Liver (tissue), 8 donors: ENCODE measurements at regions not wholly inside any gene's neighbourhood (a gene's known extent, or its start where the extent isn't known, plus 50 kb on each side); places are given as distances from the start of the nearest gene placed in this dataset.

Experiments used
- DNase-seq: peaks from one replicate; pipeline ENCODE4 v3.0.0-alpha.2; 2017; ENCODE audit warnings: low spot score
- H3K27ac ChIP-seq, 2 donors: one replicate each; pipeline ENCODE4 v1.7.0; 2013; ENCODE audit warnings: inconsistent platforms in 2 of 2, low read length in 2 of 2, control low read depth in 1 of 2, low read depth in 1 of 2, mild to moderate bottlenecking in 1 of 2
- H3K27me3 ChIP-seq, 4 donors: one replicate each; pipeline versions ENCODE4 v1.6.1 to v1.7.0; 2013; ENCODE audit warnings: low read length in 3 of 4, inconsistent platforms in 1 of 4, mild to moderate bottlenecking in 1 of 4, moderate library complexity in 1 of 4; ENCODE audit not compliant: control insufficient read depth in 4 of 4, insufficient read depth in 4 of 4
- H3K36me3 ChIP-seq, 4 donors: one replicate each; pipeline versions ENCODE4 v1.6.1 to v1.7.0; 2013; ENCODE audit warnings: low read length in 3 of 4, mild to moderate bottlenecking in 3 of 4, low read depth in 1 of 4, moderate library complexity in 1 of 4; ENCODE audit not compliant: control insufficient read depth in 4 of 4, insufficient read depth in 3 of 4
- H3K4me1 ChIP-seq, 4 donors: one replicate each; pipeline versions ENCODE4 v1.6.1 to v1.7.0; 2013; ENCODE audit warnings: low read length in 3 of 4, mild to moderate bottlenecking in 3 of 4, moderate library complexity in 1 of 4; ENCODE audit not compliant: control insufficient read depth in 4 of 4, insufficient read depth in 4 of 4
- H3K4me3 ChIP-seq, 3 donors: one replicate each; pipeline versions ENCODE4 v1.6.1 to v1.7.0; 2013; ENCODE audit warnings: low read length in 3 of 3, control low read depth in 1 of 3, low read depth in 1 of 3, mild to moderate bottlenecking in 1 of 3
- H3K9ac ChIP-seq, 2 donors: one replicate each; pipeline ENCODE4 v1.7.0; 2013; ENCODE audit warnings: low read length in 2 of 2, mild to moderate bottlenecking in 2 of 2, moderate library complexity in 2 of 2, control low read depth in 1 of 2, low read depth in 1 of 2
- H3K9me3 ChIP-seq, 4 donors: one replicate each; pipeline versions ENCODE4 v1.6.1 to v1.7.0; 2013; ENCODE audit warnings: low read length in 3 of 4; ENCODE audit not compliant: control insufficient read depth in 4 of 4
- ATF3 ChIP-seq: IDR thresholded peaks from 2 replicates; pipeline ENCODE4 v1.6.1; 2016; ENCODE audit warnings: antibody characterized with exemption
- CTCF ChIP-seq: fragments of 150-350 bp; IDR thresholded peaks from 2 replicates; pipeline ENCODE4 v1.5.1; 2017; ENCODE audit warnings: improper control_type of control experiment, low read depth, low read length; ENCODE audit not compliant: missing input control
- EGR1 ChIP-seq, 2 donors: IDR thresholded peaks; 2 replicates each; pipeline ENCODE4 v1.6.1; 2016 to 2018; ENCODE audit warnings: antibody characterized with exemption in 2 of 2, low read depth in 2 of 2
- FOXA1 ChIP-seq: IDR thresholded peaks from 2 replicates; pipeline ENCODE4 v1.6.1; 2016; ENCODE audit warnings: antibody characterized with exemption
- FOXA2 ChIP-seq: IDR thresholded peaks from 2 replicates; pipeline ENCODE4 v1.6.1; 2016; ENCODE audit warnings: antibody characterized with exemption
- GABPA ChIP-seq, 2 donors: IDR thresholded peaks in 1 of 2; conservative IDR thresholded peaks in 1 of 2; 2 replicates each; pipeline ENCODE4 v1.6.1; 2016; ENCODE audit warnings: antibody characterized with exemption in 2 of 2, mild to moderate bottlenecking in 1 of 2, moderate library complexity in 1 of 2
- HNF4A ChIP-seq, 2 donors: conservative IDR thresholded peaks; 2 replicates each; pipeline ENCODE4 v1.6.1; 2016; ENCODE audit warnings: antibody characterized with exemption in 2 of 2, mild to moderate bottlenecking in 2 of 2
- HNF4G ChIP-seq: IDR thresholded peaks from 2 replicates; pipeline ENCODE4 v1.6.1; 2016; ENCODE audit warnings: antibody characterized with exemption
- MAX ChIP-seq: IDR thresholded peaks from 2 replicates; pipeline ENCODE4 v1.6.1; 2016; ENCODE audit warnings: antibody characterized with exemption
- NR2F2 ChIP-seq: IDR thresholded peaks from 2 replicates; pipeline ENCODE4 v1.6.1; 2016; ENCODE audit warnings: antibody characterized with exemption
- RAD21 ChIP-seq, 2 donors: IDR thresholded peaks; 2 replicates each; pipeline ENCODE4 v1.6.1; 2016; ENCODE audit warnings: antibody characterized with exemption in 2 of 2, mild to moderate bottlenecking in 2 of 2
- RXRA ChIP-seq, 2 donors: IDR thresholded peaks; 2 replicates each; pipeline ENCODE4 v1.6.1; 2017 to 2018; ENCODE audit warnings: antibody characterized with exemption in 2 of 2, mild to moderate bottlenecking in 1 of 2
- SP1 ChIP-seq: IDR thresholded peaks from 2 replicates; pipeline ENCODE4 v1.6.1; 2018; ENCODE audit warnings: antibody characterized with exemption, mild to moderate bottlenecking
- TAF1 ChIP-seq: conservative IDR thresholded peaks from 2 replicates; pipeline ENCODE4 v1.6.1; 2016; ENCODE audit warnings: antibody characterized with exemption, mild to moderate bottlenecking
- YY1 ChIP-seq: IDR thresholded peaks from 2 replicates; pipeline ENCODE4 v1.6.1; 2016; ENCODE audit warnings: antibody characterized with exemption, mild to moderate bottlenecking
- ZBTB33 ChIP-seq: IDR thresholded peaks from 2 replicates; pipeline ENCODE4 v1.6.1; 2016; ENCODE audit warnings: antibody characterized with exemption
- WGBS: extraction: QIAGEN DNeasy Blood & Tissue Kit; methylation state at CpG from one replicate; pipeline ENCODE4 v1.1.7; 2013; 5-methylcytosine and 5-hydroxymethylcytosine counted together
- donor health status: healthy.
- donor health status: healthy.
- donor health status: healthy.
- donor health status: healthy.
- donor health status: healthy.

GRCh38 chr2:52639692-52640091 lies 1127.9 kb upstream of the CHAC2 start:
- no peak overlapping the region for H3K9ac ChIP-seq
- no peaks in the 10 kb centered on the region for H3K27me3 ChIP-seq
- H3K4me3 ChIP-seq, result no peak overlapping the region
- peaks cover 0 to 2% (median 0%) of the 10 kb centered on the region in 4 donors for H3K9me3 ChIP-seq
- no peaks in the 10 kb centered on the region for H3K4me1 ChIP-seq
- no peaks in the 10 kb centered on the region for H3K36me3 ChIP-seq
- TF ChIP-seq RAD21 (IDR thresholded peaks at IDR 0.05) (no peak), ZBTB33 (no peak), FOXA1 (no peak), EGR1 (IDR thresholded peaks at IDR 0.05; ENCODE audit: low read depth in 2 of 2) (no peak), GABPA (IDR thresholded peaks at IDR 0.05 in 1 of 2, conservative IDR thresholded peaks at IDR 0.05 in 1 of 2) (no peak), YY1 (no peak), CTCF (no peak), TAF1 (no peak), SP1 (no peak), FOXA2 (no peak), MAX (no peak), HNF4G (no peak)
- WGBS, result 89% methylated on average over 2 of the region's 2 CpGs
- H3K27ac ChIP-seq, result no peak overlapping the region
- no peak for DNase-seq

GRCh38 chr2:52632543-52632942 lies 1135.1 kb upstream of the CHAC2 start:
- Histone ChIP-seq H3K36me3 (no peaks in the 10 kb centered on the region), H3K27me3 (no peaks in the 10 kb centered on the region), H3K27ac (no peak overlapping the region), H3K4me1 (no peaks in the 10 kb centered on the region), H3K9ac (no peak overlapping the region), H3K9me3 (no peaks in the 10 kb centered on the region), H3K4me3 (no peak overlapping the region)
- no peak for DNase-seq
- WGBS, result 90% methylated on average over 6 of the region's 6 CpGs
- TF ChIP-seq GABPA (IDR thresholded peaks at IDR 0.05 in 1 of 2, conservative IDR thresholded peaks at IDR 0.05 in 1 of 2) (no peak), ZBTB33 (no peak), YY1 (no peak), HNF4G (no peak), HNF4A (conservative IDR thresholded peaks at IDR 0.05) (no peak), RXRA (IDR thresholded peaks at IDR 0.05) (no peak), FOXA2 (no peak), MAX (no peak), ATF3 (no peak), CTCF (no peak), TAF1 (no peak), FOXA1 (no peak), EGR1 (IDR thresholded peaks at IDR 0.05; ENCODE audit: low read depth in 2 of 2) (no peak), RAD21 (IDR thresholded peaks at IDR 0.05) (no peak), NR2F2 (no peak)
